ENCODE measurements at regions not wholly inside any gene's neighbourhood (a gene's known extent, or its start where the extent isn't known, plus 50 kb on each side); places are given as distances from the start of the nearest gene placed in this dataset.

GRCh38 chr11:120057595-120058581 lies 80.0 kb downstream of the TRIM29 start:
- no peak overlapping the region for H3K4me2 ChIP-seq
- H3K9me3 ChIP-seq (ENCODE audit: insufficient read depth, low read depth): no peaks in the 10 kb centered on the region
- POLR2A ChIA-PET (ENCODE audit: unreplicated experiment): no interaction called here
- TF ChIP-seq, protein P1, sequence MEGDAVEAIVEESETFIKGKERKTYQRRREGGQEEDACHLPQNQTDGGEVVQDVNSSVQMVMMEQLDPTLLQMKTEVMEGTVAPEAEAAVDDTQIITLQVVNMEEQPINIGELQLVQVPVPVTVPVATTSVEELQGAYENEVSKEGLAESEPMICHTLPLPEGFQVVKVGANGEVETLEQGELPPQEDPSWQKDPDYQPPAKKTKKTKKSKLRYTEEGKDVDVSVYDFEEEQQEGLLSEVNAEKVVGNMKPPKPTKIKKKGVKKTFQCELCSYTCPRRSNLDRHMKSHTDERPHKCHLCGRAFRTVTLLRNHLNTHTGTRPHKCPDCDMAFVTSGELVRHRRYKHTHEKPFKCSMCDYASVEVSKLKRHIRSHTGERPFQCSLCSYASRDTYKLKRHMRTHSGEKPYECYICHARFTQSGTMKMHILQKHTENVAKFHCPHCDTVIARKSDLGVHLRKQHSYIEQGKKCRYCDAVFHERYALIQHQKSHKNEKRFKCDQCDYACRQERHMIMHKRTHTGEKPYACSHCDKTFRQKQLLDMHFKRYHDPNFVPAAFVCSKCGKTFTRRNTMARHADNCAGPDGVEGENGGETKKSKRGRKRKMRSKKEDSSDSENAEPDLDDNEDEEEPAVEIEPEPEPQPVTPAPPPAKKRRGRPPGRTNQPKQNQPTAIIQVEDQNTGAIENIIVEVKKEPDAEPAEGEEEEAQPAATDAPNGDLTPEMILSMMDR (conservative IDR thresholded peaks at IDR 0.05): no peak
- TF ChIP-seq EZH2 (IDR thresholded peaks at IDR 0.05; ENCODE audit: low read depth): no peak
- DNase-seq: no peak
- peaks cover 96% of the 10 kb centered on the region for H3K27me3 ChIP-seq (ENCODE audit: insufficient read depth, low read depth)
- no TSS peak for BruUV-seq (replicated peaks)
- no peak overlapping the region for H3K4me3 ChIP-seq
- no peaks in the 10 kb centered on the region for H3K9me2 ChIP-seq (ENCODE audit: insufficient read depth)
- no peaks in the 10 kb centered on the region for H3F3A ChIP-seq (ENCODE audit: insufficient read depth, low read depth)
- CTCF ChIA-PET: no interaction called here
- H3K27ac ChIP-seq: no peak overlapping the region
- H3K36me3 ChIP-seq (ENCODE audit: low read depth): no peaks in the 10 kb centered on the region
- H2AFZ ChIP-seq: no peak overlapping the region
- no peaks in the 10 kb centered on the region for H4K20me1 ChIP-seq (ENCODE audit: insufficient read depth)
- no peaks in the 10 kb centered on the region for H3K4me1 ChIP-seq (replicated peaks; ENCODE audit: insufficient read depth)
- intact Hi-C loops (cut with micrococcal nuclease; ENCODE audit: unreplicated experiment): no loop called here
- no peaks in the 10 kb centered on the region for H3K79me2 ChIP-seq (ENCODE audit: low read depth)

DNA sequence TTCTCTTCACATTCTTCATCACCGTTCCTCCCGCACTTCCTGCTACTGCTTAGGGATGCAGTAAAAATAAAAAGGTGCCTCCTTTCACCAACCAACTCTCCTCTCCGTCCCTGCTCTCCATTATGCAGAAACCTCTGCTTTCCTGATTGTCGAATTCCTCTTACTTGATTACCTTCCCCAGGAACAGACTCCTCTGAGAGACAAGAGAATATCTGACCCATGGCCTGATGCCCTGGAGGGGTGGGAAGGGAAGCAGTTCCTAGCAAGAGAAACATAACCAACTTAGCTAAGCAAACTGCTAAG lies 80.9 kb downstream of the TRIM29 start:
- Histone ChIP-seq H3K4me2 (no peak overlapping the region), H3F3A (ENCODE audit: insufficient read depth, low read depth) (no peaks in the 10 kb centered on the region), H3K9me2 (ENCODE audit: insufficient read depth) (no peaks in the 10 kb centered on the region), H3K4me1 (replicated peaks; ENCODE audit: insufficient read depth) (no peaks in the 10 kb centered on the region), H3K9me3 (ENCODE audit: insufficient read depth, low read depth) (no peaks in the 10 kb centered on the region), H3K4me3 (no peak overlapping the region), H3K36me3 (ENCODE audit: low read depth) (no peaks in the 10 kb centered on the region), H2AFZ (no peak overlapping the region), H3K79me2 (ENCODE audit: low read depth) (no peaks in the 10 kb centered on the region), H4K20me1 (ENCODE audit: insufficient read depth) (no peaks in the 10 kb centered on the region), H3K27me3 (ENCODE audit: insufficient read depth, low read depth) (peaks cover 96% of the 10 kb centered on the region), H3K27ac (no peak overlapping the region)
- TF ChIP-seq, protein P1 (conservative IDR thresholded peaks at IDR 0.05): no peak
- no peak for TF ChIP-seq EZH2 (IDR thresholded peaks at IDR 0.05; ENCODE audit: low read depth)
- no peak for DNase-seq
- ChIA-PET CTCF (no interaction called here), POLR2A (ENCODE audit: unreplicated experiment) (no interaction called here)
- intact Hi-C loops (cut with micrococcal nuclease; ENCODE audit: unreplicated experiment): no loop called here
- no TSS peak for BruUV-seq (replicated peaks)

DNA sequence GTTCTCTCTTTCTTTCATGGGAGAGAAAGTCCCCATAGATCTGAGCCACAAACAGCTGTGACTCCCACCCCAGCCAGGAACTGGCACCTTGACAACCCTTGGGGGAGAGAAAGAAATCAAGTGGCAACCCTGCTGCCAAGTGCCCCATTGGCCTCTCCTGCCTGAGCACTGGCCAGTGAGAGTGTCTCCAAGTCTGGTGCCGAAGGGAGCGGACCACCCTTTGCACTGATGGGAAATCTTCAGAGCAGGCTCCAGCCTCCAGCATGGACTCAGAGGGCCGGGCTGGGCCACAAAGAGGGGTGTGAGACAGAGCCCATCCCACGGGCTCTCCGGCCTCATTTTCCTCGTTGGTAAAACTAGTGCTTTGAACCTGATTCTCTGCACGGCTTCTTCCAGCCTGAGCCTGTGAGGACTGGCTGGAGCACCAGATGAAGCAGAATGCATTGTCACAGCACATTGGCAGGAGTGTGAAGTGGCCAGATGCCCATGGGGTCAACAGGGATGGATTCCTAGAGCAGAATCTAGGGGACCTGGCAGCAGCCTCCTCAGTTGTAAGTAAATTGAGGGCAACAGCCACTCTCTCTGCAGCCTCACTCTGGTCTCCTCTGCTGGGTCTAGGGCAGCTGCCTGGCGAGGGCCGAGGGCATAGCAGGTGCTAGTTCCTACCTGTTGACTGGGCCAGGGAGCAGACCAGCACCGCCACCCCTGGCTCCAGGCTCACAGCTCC lies 81.4 kb downstream of the TRIM29 start:
- Histone ChIP-seq H4K20me1 (ENCODE audit: insufficient read depth) (no peaks in the 10 kb centered on the region), H3F3A (ENCODE audit: insufficient read depth, low read depth) (no peaks in the 10 kb centered on the region), H3K9me3 (ENCODE audit: insufficient read depth, low read depth) (no peaks in the 10 kb centered on the region), H3K4me1 (replicated peaks; ENCODE audit: insufficient read depth) (no peaks in the 10 kb centered on the region), H3K36me3 (ENCODE audit: low read depth) (no peaks in the 10 kb centered on the region), H3K27me3 (ENCODE audit: insufficient read depth, low read depth) (peaks cover 96% of the 10 kb centered on the region), H3K27ac (no peak overlapping the region), H3K79me2 (ENCODE audit: low read depth) (no peaks in the 10 kb centered on the region), H3K9me2 (ENCODE audit: insufficient read depth) (no peaks in the 10 kb centered on the region), H2AFZ (no peak overlapping the region), H3K4me2 (no peak overlapping the region), H3K4me3 (no peak overlapping the region)
- intact Hi-C loops (cut with micrococcal nuclease; ENCODE audit: unreplicated experiment): no loop called here
- DNase-seq: no peak
- POLR2A ChIA-PET (ENCODE audit: unreplicated experiment): no interaction called here
- CTCF ChIA-PET: no interaction called here
- TF ChIP-seq, protein P1 (conservative IDR thresholded peaks at IDR 0.05): no peak
- TF ChIP-seq EZH2 (IDR thresholded peaks at IDR 0.05; ENCODE audit: low read depth): no peak
- BruUV-seq (replicated peaks): no TSS peak
